ENCODE measurements at regions not wholly inside any gene's neighbourhood (a gene's known extent, or its start where the extent isn't known, plus 50 kb on each side); places are given as distances from the start of the nearest gene placed in this dataset.

DNA sequence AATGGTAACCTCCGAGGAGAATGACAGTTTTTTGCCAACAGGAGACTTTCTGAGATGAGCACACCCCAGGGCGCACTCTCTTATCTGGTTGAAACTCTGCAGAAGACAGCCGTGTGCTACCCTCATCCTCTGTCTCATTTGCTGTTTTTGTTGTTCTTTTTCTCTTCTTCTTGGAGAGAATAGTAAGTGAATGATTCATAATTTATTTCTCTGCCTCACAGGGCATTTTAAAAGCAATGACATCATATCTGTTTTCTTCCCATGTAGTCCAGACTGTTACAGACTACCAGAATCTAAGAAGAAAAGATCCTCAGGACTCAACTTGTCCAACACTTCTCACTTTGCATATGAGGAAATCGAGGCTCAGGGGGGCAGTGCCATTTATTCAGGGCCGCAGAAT is 771.1 kb upstream of the GRM7 start:
- no peaks in the 10 kb centered on the region for H3K27me3 Mint-ChIP-seq

DNA sequence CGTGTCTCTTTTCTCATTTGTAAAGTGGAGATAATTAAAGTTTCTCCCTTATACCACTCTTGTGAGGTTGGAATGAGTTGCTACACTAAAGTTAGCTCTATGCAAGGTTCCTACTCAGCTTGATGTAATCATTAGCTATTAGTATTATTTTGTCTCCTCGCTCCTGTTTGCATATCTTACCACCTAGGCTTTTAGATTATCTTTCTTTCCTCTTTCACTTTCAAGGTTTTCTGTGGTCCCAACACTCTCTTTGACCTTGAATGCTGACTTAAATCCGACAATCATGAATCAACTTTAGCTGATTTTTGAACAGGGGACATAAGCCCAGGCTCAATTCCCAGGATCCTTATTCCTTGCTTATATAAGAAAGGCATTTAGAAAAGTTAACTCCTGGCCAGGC is 769.7 kb upstream of the GRM7 start:
- no peaks in the 10 kb centered on the region for H3K4me1 Mint-ChIP-seq
- POLR2A ChIA-PET, result no interaction called here

More for the DNA sequence above, 771.1 kb upstream of the GRM7 start:
- H3K27ac Mint-ChIP-seq, result no peak overlapping the region
- ChIA-PET CTCF (no interaction called here), POLR2A (no interaction called here)
- H3K36me3 Mint-ChIP-seq (ENCODE audit: low read depth), result no peaks in the 10 kb centered on the region
- H3K9me3 Mint-ChIP-seq, result no peaks in the 10 kb centered on the region
- H3K4me3 Mint-ChIP-seq, result no peak overlapping the region
- no peak for DNase-seq
- H3K4me1 Mint-ChIP-seq, result no peaks in the 10 kb centered on the region

DNA sequence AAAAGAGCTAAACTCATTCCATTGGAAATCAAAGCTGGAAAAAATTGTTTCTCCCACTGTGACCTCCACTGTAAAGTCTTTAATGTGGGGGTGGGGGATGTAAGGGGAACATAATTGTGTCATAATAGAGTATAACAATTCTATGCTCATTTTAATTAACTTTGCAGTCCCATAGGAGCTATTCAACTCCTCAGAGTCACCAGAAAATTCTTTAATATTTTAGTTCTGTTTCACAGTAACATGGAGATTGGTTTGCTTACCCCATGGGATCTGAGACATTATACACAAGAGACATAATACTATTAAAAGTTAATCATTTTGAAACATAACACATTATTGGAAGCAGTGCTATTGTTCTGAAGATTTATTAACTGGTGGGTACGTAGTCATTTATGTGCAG is 765.9 kb upstream of the GRM7 start:
- H3K9me3 Mint-ChIP-seq, result no peaks in the 10 kb centered on the region
- H3K4me3 Mint-ChIP-seq, result no peak overlapping the region
- H3K4me1 Mint-ChIP-seq, result no peaks in the 10 kb centered on the region
- H3K36me3 Mint-ChIP-seq (ENCODE audit: low read depth), result no peaks in the 10 kb centered on the region
- H3K27me3 Mint-ChIP-seq, result no peaks in the 10 kb centered on the region
- POLR2A ChIA-PET, result no interaction called here
- CTCF ChIA-PET, result interaction anchor here (1.1 kb wide), 1 partner anchor 11 kb away, joined by 3 read pairs; no protein-coding TSS in a partner anchor
- H3K27ac Mint-ChIP-seq, result no peak overlapping the region
- DNase-seq, result no peak

More for the DNA sequence above, 769.7 kb upstream of the GRM7 start:
- no peak overlapping the region for H3K4me3 Mint-ChIP-seq
- CTCF ChIA-PET, result no interaction called here
- no peak overlapping the region for H3K27ac Mint-ChIP-seq
- no peaks in the 10 kb centered on the region for H3K36me3 Mint-ChIP-seq (ENCODE audit: low read depth)
- H3K27me3 Mint-ChIP-seq, result no peaks in the 10 kb centered on the region
- no peak for DNase-seq
- no peaks in the 10 kb centered on the region for H3K9me3 Mint-ChIP-seq

DNA sequence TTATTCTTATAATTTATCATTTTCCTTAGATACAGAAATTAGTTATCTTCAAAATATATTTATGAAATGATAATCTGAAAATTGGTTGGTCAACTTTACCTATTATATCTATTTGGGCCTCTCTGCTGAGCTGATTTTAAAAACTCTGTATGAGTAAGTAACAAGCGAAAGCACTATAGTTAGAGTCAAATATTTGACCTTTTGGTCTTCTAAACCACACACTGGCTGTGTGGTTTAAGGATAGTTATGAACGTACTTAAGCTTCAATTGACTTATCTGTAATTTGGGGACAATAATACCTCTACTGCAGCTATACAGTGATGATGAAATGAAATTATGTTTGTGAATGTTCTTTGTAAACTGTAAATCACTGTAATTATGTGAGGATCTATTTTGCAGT is 763.9 kb upstream of the GRM7 start:
- POLR2A ChIA-PET, result no interaction called here
- CTCF ChIA-PET, result no interaction called here
- peaks cover 9% of the 10 kb centered on the region for H3K9me3 Mint-ChIP-seq

DNA sequence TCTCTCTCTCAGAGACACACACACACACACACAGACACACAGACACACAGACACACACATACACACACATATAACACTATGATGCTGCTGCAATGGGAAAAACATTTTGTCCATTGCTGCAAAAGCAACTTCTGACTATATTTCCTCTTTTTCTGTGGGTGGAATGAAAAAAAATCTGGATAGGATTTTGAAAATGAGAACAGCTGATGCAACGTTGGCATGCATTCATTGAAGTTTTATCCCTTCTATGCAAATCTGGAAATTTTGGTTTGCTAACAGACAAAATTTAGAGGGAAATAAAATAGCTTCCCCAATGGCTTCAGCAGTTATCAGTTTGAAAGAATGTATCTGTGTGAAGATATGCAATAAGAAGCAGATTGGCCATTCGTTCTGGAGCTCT is 763.4 kb upstream of the GRM7 start:
- no peaks in the 10 kb centered on the region for H3K27me3 Mint-ChIP-seq
- H3K9me3 Mint-ChIP-seq, result peaks cover 9% of the 10 kb centered on the region
- no peak for DNase-seq
- no peak overlapping the region for H3K27ac Mint-ChIP-seq
- POLR2A ChIA-PET, result no interaction called here
- H3K4me1 Mint-ChIP-seq, result no peaks in the 10 kb centered on the region
- H3K4me3 Mint-ChIP-seq, result no peak overlapping the region
- H3K36me3 Mint-ChIP-seq (ENCODE audit: low read depth), result no peaks in the 10 kb centered on the region
- CTCF ChIA-PET, result no interaction called here

More for the DNA sequence above, 763.9 kb upstream of the GRM7 start:
- H3K4me3 Mint-ChIP-seq, result no peak overlapping the region
- H3K36me3 Mint-ChIP-seq (ENCODE audit: low read depth), result no peaks in the 10 kb centered on the region
- no peaks in the 10 kb centered on the region for H3K4me1 Mint-ChIP-seq
- no peaks in the 10 kb centered on the region for H3K27me3 Mint-ChIP-seq
- H3K27ac Mint-ChIP-seq, result no peak overlapping the region
- DNase-seq, result no peak

DNA sequence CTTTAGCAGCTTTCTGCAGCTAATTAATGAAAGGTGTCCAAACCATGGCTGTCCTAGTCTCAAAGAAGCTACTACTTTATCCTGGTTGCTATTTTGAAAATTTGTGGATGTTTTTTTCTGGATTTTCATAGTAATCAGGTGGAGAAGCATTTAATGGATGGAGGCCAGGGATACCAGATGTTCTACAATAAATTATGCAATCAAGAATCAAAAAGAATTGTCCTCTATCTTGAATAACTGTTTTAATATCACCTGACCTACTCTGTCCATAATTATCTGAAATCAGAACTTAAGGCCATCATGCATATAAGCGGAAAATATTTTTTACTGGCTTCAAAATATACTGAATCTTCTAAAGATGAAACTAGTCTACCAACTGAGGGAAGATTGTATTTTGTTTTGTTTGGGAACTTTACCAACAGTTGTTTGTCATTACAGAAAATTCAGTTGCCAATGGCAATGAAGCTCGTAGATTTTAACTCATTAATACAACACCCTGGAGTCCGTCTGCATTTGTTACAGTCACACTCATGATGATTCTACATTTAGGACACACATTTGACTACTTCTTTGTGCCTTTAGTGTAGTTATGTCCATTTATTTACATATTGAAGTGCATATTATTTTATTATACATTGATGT is 762.3 kb upstream of the GRM7 start:
- CTCF ChIA-PET, result no interaction called here
- DNase-seq, result no peak
- H3K9me3 Mint-ChIP-seq, result peaks cover 9% of the 10 kb centered on the region
- POLR2A ChIA-PET, result no interaction called here
- no peaks in the 10 kb centered on the region for H3K36me3 Mint-ChIP-seq (ENCODE audit: low read depth)
- no peak overlapping the region for H3K27ac Mint-ChIP-seq
- H3K27me3 Mint-ChIP-seq, result no peaks in the 10 kb centered on the region
- H3K4me1 Mint-ChIP-seq, result no peaks in the 10 kb centered on the region
- H3K4me3 Mint-ChIP-seq, result no peak overlapping the region

DNA sequence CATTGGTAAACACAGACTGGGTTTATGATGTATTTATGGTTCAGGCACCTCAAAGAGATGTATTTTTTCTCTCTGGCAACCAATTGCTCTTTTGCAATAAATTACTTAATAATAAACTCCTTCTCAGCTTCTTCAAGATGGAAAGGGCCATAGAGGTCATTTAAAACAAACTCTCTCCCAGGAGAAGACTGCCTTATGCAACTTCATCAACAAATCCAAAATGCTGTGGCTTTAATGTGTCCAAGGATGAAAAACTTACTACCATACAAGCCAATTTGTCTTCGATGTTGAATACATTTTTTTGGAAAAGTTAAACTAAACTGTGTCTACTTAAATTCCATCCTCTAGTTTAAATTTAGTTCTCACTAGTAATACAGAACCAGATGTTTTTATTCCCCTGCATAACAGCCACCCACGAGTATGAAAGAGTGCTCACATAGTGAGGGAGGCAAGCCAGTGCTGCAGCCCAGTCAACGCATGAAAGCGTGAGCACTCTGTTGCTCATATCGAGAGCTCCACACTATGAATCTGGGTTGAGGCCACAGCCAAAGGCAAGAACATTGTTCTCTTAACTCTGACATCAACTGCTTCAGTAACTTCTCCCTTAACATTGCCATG is 761.3 kb upstream of the GRM7 start:
- ChIA-PET POLR2A (no interaction called here), CTCF (no interaction called here)
- Mint-ChIP-seq H3K27me3 (no peaks in the 10 kb centered on the region), H3K9me3 (peaks cover 12% of the 10 kb centered on the region), H3K4me1 (no peaks in the 10 kb centered on the region), H3K4me3 (no peak overlapping the region), H3K27ac (no peak overlapping the region), H3K36me3 (ENCODE audit: low read depth) (no peaks in the 10 kb centered on the region)
- DNase-seq, result no peak

DNA sequence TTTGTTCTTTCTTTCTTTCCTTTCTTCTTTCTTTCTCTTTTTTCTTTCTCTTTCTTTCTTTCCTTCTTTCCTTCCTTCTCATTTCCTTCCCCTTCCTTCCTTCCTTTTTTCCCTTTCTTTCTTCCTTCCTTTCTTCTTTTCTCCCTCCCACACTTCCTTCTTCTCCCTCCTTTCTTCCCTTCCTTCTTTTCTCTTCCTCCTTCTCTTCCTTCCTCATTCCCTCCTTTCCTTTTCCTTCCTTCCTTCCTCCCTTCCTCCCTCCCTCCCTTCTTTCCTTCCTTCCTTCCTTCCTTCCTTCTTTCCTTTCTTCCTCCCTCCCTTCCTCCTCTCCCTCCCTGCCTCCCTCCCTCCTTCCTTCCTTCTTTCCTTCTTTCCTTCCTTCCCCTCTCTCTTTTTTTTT is 755.7 kb upstream of the GRM7 start:
- Mint-ChIP-seq H3K4me3 (no peak overlapping the region), H3K9me3 (peaks cover 17% of the 10 kb centered on the region), H3K36me3 (ENCODE audit: low read depth) (no peaks in the 10 kb centered on the region), H3K27me3 (no peaks in the 10 kb centered on the region), H3K27ac (peak overlapping the region; percentile 41), H3K4me1 (no peaks in the 10 kb centered on the region)
- CTCF ChIA-PET, result no interaction called here
- POLR2A ChIA-PET, result no interaction called here
- DNase-seq, result no peak

DNA sequence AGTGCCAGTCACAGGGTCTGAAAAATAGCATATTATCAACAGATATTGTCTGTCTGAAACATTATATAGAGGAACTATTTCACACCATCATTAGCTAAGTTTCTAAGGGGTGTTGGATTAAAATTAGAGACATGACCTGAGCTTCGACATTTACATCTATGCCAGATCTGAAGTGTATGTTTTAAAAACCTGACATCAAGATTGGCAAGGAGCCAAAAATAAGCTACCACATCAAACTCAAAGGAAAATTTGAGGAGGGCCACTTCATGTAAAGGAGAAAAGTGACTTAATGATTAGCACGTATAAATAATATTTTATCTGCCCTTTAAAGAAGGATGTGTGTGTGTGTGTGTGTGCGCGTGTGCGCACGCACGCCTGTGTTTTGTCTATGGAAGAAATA is 752.0 kb upstream of the GRM7 start:
- Mint-ChIP-seq H3K4me1 (no peaks in the 10 kb centered on the region), H3K4me3 (no peak overlapping the region), H3K36me3 (ENCODE audit: low read depth) (no peaks in the 10 kb centered on the region), H3K27me3 (no peaks in the 10 kb centered on the region), H3K9me3 (peaks cover 8% of the 10 kb centered on the region), H3K27ac (no peak overlapping the region)
- ChIA-PET POLR2A (no interaction called here), CTCF (no interaction called here)
- DNase-seq, result no peak

DNA sequence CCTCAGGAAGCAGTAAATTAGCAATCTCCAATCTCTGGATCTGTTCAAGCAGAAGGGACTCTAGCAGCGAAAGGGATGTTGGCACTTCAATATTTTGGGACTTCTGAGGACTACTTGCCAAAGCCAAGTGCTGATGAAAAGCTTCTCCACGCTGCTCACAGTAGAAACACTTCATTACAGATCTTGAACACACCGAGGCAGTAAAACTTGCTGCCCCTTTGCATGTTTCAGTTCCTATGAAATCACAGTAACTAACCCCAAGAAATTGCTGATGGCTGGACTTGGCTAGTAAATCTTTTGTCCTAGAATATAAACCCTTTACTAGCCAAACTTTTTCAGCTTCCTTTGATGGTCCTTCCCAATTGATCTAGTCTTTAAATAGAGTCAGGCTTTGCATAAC is 750.5 kb upstream of the GRM7 start:
- Mint-ChIP-seq H3K27ac (no peak overlapping the region), H3K9me3 (peaks cover 2% of the 10 kb centered on the region), H3K36me3 (ENCODE audit: low read depth) (no peaks in the 10 kb centered on the region), H3K27me3 (no peaks in the 10 kb centered on the region), H3K4me3 (no peak overlapping the region), H3K4me1 (no peaks in the 10 kb centered on the region)
- POLR2A ChIA-PET, result no interaction called here
- DNase-seq, result no peak
- CTCF ChIA-PET, result no interaction called here

DNA sequence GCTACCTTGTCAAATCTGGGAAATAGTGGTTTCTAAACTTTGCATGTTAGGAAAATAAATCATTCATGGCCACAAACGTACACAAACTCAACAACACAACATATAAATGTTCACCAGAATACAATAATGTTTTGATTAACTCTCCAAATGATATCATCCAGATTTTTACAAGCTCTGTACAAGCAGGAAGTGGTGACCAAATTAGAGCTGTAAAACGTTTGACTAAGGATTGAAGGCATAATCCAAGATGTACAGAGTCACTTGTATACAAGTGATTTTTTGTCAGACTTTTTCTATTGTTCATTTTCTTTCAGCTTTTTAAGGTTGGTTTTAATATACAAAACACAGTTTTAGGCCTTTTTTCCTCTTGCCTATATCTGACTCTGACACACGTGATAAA is 748.4 kb upstream of the GRM7 start:
- H3K36me3 Mint-ChIP-seq (ENCODE audit: low read depth), result no peaks in the 10 kb centered on the region
- H3K4me3 Mint-ChIP-seq, result no peak overlapping the region
- H3K9me3 Mint-ChIP-seq, result no peaks in the 10 kb centered on the region
- H3K27me3 Mint-ChIP-seq, result no peaks in the 10 kb centered on the region
- ChIA-PET POLR2A (no interaction called here), CTCF (no interaction called here)
- no peak overlapping the region for H3K27ac Mint-ChIP-seq
- no peak for DNase-seq
- no peaks in the 10 kb centered on the region for H3K4me1 Mint-ChIP-seq

DNA sequence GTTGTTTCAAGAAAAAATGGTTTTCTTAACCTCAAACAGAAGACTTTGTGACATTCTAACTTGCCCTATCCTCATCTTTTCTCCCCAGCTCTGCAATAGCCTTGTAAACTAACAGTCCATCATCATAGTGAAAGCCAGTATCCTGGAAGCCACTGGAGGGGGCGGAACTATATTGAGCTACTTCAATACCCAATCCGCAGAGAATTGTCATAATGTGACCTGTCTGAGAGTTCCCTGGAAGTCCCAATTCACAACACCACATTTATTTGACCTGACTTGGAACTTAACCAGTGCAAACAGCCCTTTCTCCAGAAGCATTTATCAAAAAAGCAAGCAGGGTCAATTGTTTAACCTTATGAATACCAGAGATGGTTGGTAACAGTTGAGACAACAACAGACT is 747.6 kb upstream of the GRM7 start:
- Mint-ChIP-seq H3K4me1 (no peaks in the 10 kb centered on the region), H3K27ac (no peak overlapping the region), H3K9me3 (no peaks in the 10 kb centered on the region), H3K27me3 (no peaks in the 10 kb centered on the region), H3K4me3 (no peak overlapping the region), H3K36me3 (ENCODE audit: low read depth) (no peaks in the 10 kb centered on the region)
- no peak for DNase-seq
- POLR2A ChIA-PET, result no interaction called here
- CTCF ChIA-PET, result no interaction called here

DNA sequence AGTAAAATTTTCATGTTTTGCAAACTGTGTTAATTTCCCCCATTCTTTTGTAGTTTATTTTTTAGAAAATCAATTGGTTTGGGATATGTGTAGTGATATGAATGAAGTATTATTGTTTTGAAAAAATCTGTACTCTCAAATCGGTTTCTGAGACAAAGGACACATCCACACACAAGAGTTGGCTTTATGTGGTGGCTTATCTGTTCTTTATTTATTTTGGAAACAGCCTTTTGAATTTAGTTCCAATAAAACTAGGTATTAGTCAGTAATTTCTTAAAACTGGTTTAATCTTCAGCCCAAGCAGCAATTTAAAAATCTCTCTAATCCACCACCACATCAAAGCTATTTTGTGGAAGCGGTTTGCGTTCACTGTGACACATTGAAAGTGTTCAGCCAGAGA is 741.5 kb upstream of the GRM7 start:
- ChIA-PET POLR2A (no interaction called here), CTCF (no interaction called here)
- Mint-ChIP-seq H3K4me3 (no peak overlapping the region), H3K36me3 (ENCODE audit: low read depth) (no peaks in the 10 kb centered on the region), H3K27ac (no peak overlapping the region), H3K9me3 (peaks cover 6% of the 10 kb centered on the region), H3K27me3 (no peaks in the 10 kb centered on the region), H3K4me1 (no peaks in the 10 kb centered on the region)
- no peak for DNase-seq

DNA sequence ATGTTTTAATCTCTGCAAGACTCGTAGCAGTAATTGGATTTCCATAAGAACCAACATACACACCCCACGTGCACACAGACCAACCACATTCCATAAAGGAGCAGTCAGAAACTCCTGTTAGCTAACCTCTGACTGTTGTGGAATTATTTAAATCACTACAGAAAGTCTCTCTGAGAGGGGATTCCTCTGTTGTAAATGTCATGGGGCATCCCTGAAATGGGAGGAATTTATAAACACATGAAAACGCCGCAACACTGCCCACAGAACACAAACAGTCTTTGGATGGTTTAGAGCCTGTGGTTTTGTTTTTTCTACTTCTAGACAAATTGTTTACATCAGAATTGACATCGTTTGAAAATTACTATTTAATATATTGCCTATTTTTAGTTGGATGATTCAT is 740.1 kb upstream of the GRM7 start:
- ChIA-PET CTCF (no interaction called here), POLR2A (no interaction called here)
- H3K27ac Mint-ChIP-seq, result no peak overlapping the region
- H3K4me3 Mint-ChIP-seq, result no peak overlapping the region
- no peak for DNase-seq
- no peaks in the 10 kb centered on the region for H3K27me3 Mint-ChIP-seq
- peaks cover 6% of the 10 kb centered on the region for H3K9me3 Mint-ChIP-seq
- no peaks in the 10 kb centered on the region for H3K36me3 Mint-ChIP-seq (ENCODE audit: low read depth)
- no peaks in the 10 kb centered on the region for H3K4me1 Mint-ChIP-seq
